ENCODE measurements at regions not wholly inside any gene's neighbourhood (a gene's known extent, or its start where the extent isn't known, plus 50 kb on each side); places are given as distances from the start of the nearest gene placed in this dataset.

DNA sequence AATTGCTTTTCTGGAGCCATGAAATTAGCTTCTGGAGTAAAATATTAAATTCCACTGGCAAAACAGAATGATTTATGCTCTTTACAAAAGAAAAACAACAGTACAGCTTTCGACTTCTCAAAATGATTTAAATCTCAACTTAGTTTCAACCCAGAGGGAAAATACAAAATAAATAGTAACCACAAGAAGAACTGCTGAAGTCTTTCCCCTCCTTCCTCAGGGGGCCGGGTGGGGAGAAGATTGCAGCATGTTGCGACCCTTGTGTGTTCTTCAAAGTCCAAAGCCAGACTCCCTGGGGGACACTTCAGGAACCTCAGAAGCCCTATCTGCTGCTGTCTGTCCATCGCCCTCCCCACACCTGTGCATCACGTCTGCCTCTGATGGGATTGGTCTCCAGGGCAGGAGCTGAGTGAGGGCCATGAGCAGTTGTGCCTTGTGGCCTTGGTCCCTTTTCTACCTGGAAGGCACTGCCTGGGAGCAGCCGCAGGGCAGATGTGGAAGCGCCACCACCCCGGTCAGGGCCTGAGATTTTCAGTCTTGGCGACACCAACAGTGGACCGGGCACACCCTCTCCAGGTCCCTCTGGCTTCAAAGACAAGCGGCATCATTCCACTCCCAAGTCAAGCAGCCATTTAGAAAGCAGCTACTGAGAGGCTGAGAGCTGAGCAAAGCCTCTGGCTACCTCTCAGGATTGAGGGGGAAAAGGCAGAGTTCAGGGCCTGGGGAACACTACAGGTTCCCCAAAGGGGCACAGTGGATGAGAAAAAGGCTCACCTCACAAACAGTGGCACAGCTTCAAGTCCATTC is 210.1 kb upstream of the RAB6C start:
- no peaks in the 10 kb centered on the region for H3K79me2 ChIP-seq (ENCODE audit: control insufficient read depth, insufficient read depth, low read length)
- FAIRE-seq (no peak), DNase-seq (ENCODE audit: low read depth, low spot score) (no peak)
- H3K9ac ChIP-seq (replicated peaks; ENCODE audit: extremely low read depth, insufficient read depth, low read length): no peak overlapping the region
- H3K4me3 ChIP-seq (replicated peaks in 1 of 3; ENCODE audit: insufficient read depth in 1 of 3, low read depth in 1 of 3, low read length in 3 of 3): no peak overlapping the region
- POLR2A ChIA-PET: no interaction called here
- peaks cover 4% of the 10 kb centered on the region for H3K9me3 ChIP-seq (replicated peaks; ENCODE audit: control insufficient read depth, insufficient read depth, low read length)
- H3K9me1 ChIP-seq (replicated peaks; ENCODE audit: control insufficient read depth, extremely low read depth, insufficient read depth, low read length): no peaks in the 10 kb centered on the region
- no peak overlapping the region for H3K27ac ChIP-seq (ENCODE audit: insufficient read depth, low read depth, low read length)
- CTCF ChIA-PET: no interaction called here
- H3K4me2 ChIP-seq (ENCODE audit: insufficient read depth, low read length): no peak overlapping the region
- dilution Hi-C loops (cut with MboI; ENCODE audit: extremely low pct_ligation_motif_present, low sequenced_read_pairs) (no loop called here), intact Hi-C loops (cut with micrococcal nuclease) (no loop called here)
- no peaks in the 10 kb centered on the region for H4K20me1 ChIP-seq (replicated peaks; ENCODE audit: control insufficient read depth, extremely low read depth, insufficient read depth, low read length)
- H2AFZ ChIP-seq (ENCODE audit: low read depth, low read length): no peak overlapping the region
- BruUV-seq (replicated peaks): no TSS peak
- no peak for TF ChIP-seq POLR2AphosphoS5 (IDR thresholded peaks at IDR 0.05; ENCODE audit: insufficient read depth, low read depth, low read length)
- no peak for TF ChIP-seq EZH2 (IDR thresholded peaks at IDR 0.05; ENCODE audit: borderline replicate concordance, low read depth, low read length, severe bottlenecking)
- TF ChIP-seq, protein P1, sequence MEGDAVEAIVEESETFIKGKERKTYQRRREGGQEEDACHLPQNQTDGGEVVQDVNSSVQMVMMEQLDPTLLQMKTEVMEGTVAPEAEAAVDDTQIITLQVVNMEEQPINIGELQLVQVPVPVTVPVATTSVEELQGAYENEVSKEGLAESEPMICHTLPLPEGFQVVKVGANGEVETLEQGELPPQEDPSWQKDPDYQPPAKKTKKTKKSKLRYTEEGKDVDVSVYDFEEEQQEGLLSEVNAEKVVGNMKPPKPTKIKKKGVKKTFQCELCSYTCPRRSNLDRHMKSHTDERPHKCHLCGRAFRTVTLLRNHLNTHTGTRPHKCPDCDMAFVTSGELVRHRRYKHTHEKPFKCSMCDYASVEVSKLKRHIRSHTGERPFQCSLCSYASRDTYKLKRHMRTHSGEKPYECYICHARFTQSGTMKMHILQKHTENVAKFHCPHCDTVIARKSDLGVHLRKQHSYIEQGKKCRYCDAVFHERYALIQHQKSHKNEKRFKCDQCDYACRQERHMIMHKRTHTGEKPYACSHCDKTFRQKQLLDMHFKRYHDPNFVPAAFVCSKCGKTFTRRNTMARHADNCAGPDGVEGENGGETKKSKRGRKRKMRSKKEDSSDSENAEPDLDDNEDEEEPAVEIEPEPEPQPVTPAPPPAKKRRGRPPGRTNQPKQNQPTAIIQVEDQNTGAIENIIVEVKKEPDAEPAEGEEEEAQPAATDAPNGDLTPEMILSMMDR (IDR thresholded peaks at IDR 0.05; ENCODE audit: extremely low read depth in 1 of 2, insufficient read depth in 1 of 2, low read depth in 1 of 2, low read length in 2 of 2): no peak
- no peak for TF ChIP-seq FOS (IDR thresholded peaks at IDR 0.05; ENCODE audit: borderline replicate concordance, insufficient read depth, low read length)
- no peak for TF ChIP-seq GATA2 (IDR thresholded peaks at IDR 0.05; ENCODE audit: insufficient read depth, insufficient read length, low read depth, low read length)
- no peak for TF ChIP-seq POLR2A (IDR thresholded peaks at IDR 0.05; ENCODE audit: low read depth, low read length)
- no peak for TF ChIP-seq JUN (IDR thresholded peaks at IDR 0.05; ENCODE audit: borderline replicate concordance, insufficient read depth, insufficient read length, low read depth)
- TF ChIP-seq, protein P2, sequence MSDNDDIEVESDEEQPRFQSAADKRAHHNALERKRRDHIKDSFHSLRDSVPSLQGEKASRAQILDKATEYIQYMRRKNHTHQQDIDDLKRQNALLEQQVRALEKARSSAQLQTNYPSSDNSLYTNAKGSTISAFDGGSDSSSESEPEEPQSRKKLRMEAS (IDR thresholded peaks at IDR 0.05; ENCODE audit: insufficient read depth, insufficient read length): no peak
- no peak for TF ChIP-seq MYC (IDR thresholded peaks at IDR 0.05; ENCODE audit: low read depth, low read length)
- H3K27me3 ChIP-seq (ENCODE audit: control insufficient read depth in 2 of 2, insufficient read depth in 2 of 2, low read length in 2 of 2): no peaks in the 10 kb centered on the region
- no peaks in the 10 kb centered on the region for H3K36me3 ChIP-seq (ENCODE audit: control insufficient read depth in 2 of 2, extremely low read depth in 1 of 2, insufficient read depth in 2 of 2, low read length in 2 of 2)
- H3K4me1 ChIP-seq (ENCODE audit: control insufficient read depth, extremely low read depth, insufficient read depth, low read length): no peaks in the 10 kb centered on the region
